Subcutaneous abdominal adipose tissue (tissue), 5 donors: ENCODE measurements at regions not wholly inside any gene's neighbourhood (a gene's known extent, or its start where the extent isn't known, plus 50 kb on each side); places are given as distances from the start of the nearest gene placed in this dataset.

Experiments
- H3K27ac ChIP-seq: one replicate; pipeline ENCODE4 v1.7.0; 2013; ENCODE audit warnings: low read depth, mild to moderate bottlenecking, inconsistent platforms, low read length, moderate library complexity
- H3K27me3 ChIP-seq, 5 donors: one replicate each; pipeline ENCODE4 v1.7.0; 2013; ENCODE audit warnings: low read length in 5 of 5, inconsistent platforms in 1 of 5; ENCODE audit not compliant: control insufficient read depth in 5 of 5, insufficient read depth in 4 of 5
- H3K36me3 ChIP-seq, 5 donors: one replicate each; pipeline ENCODE4 v1.7.0; 2013; ENCODE audit warnings: low read length in 5 of 5; ENCODE audit not compliant: control insufficient read depth in 5 of 5, insufficient read depth in 5 of 5
- H3K4me1 ChIP-seq, 5 donors: one replicate each; pipeline ENCODE4 v1.7.0; 2013; ENCODE audit warnings: low read length in 5 of 5, mild to moderate bottlenecking in 3 of 5, moderate library complexity in 1 of 5; ENCODE audit not compliant: control insufficient read depth in 5 of 5, insufficient read depth in 5 of 5
- H3K4me3 ChIP-seq, 5 donors: one replicate each; pipeline ENCODE4 v1.7.0; 2013; ENCODE audit warnings: low read length in 5 of 5, low read depth in 1 of 5
- H3K9ac ChIP-seq, 5 donors: one replicate each; pipeline ENCODE4 v1.7.0; 2013; ENCODE audit warnings: low read length in 5 of 5, mild to moderate bottlenecking in 4 of 5, moderate library complexity in 3 of 5
- H3K9me3 ChIP-seq, 5 donors: one replicate each; pipeline ENCODE4 v1.7.0; 2013; ENCODE audit warnings: low read length in 5 of 5; ENCODE audit not compliant: control insufficient read depth in 5 of 5
- donor health status: healthy.
- donor health status: healthy.
- donor health status: healthy.
- donor health status: healthy.
- donor health status: healthy.

- Histone ChIP-seq H3K4me3 (no peak overlapping the region), H3K4me1 (no peaks in the 10 kb centered on the region), H3K36me3 (no peaks in the 10 kb centered on the region), H3K27me3 (no peaks in the 10 kb centered on the region), H3K9me3 (no peaks in the 10 kb centered on the region), H3K9ac (no peak overlapping the region), H3K27ac (no peak overlapping the region)
These were observed 1129.9 kb downstream of the TAF11L14 start for GRCh38 chr5:18764161-18764560.

- no peaks in the 10 kb centered on the region for H3K36me3 ChIP-seq
- H3K9ac ChIP-seq: no peak overlapping the region
- no peaks in the 10 kb centered on the region for H3K4me1 ChIP-seq
- H3K27me3 ChIP-seq: no peaks in the 10 kb centered on the region
- no peaks in the 10 kb centered on the region for H3K9me3 ChIP-seq
- no peak overlapping the region for H3K27ac ChIP-seq
- no peak overlapping the region for H3K4me3 ChIP-seq
These were observed 1131.0 kb downstream of the TAF11L14 start for GRCh38 chr5:18765304-18765703.

GRCh38 chr5:18771097-18771610 lies 1136.9 kb downstream of the TAF11L14 start:
- Histone ChIP-seq H3K4me1 (no peaks in the 10 kb centered on the region), H3K9me3 (no peaks in the 10 kb centered on the region), H3K4me3 (no peak overlapping the region), H3K27ac (no peak overlapping the region), H3K36me3 (no peaks in the 10 kb centered on the region), H3K9ac (no peak overlapping the region), H3K27me3 (no peaks in the 10 kb centered on the region)

GRCh38 chr5:18772475-18772874 lies 1138.2 kb downstream of the TAF11L14 start:
- Histone ChIP-seq H3K4me1 (no peaks in the 10 kb centered on the region), H3K4me3 (no peak overlapping the region), H3K36me3 (no peaks in the 10 kb centered on the region), H3K27ac (no peak overlapping the region), H3K27me3 (no peaks in the 10 kb centered on the region), H3K9ac (no peak overlapping the region), H3K9me3 (no peaks in the 10 kb centered on the region)

- no peaks in the 10 kb centered on the region for H3K36me3 ChIP-seq
- no peak overlapping the region for H3K9ac ChIP-seq
- H3K27me3 ChIP-seq: no peaks in the 10 kb centered on the region
- H3K27ac ChIP-seq: no peak overlapping the region
- H3K4me3 ChIP-seq: no peak overlapping the region
- peaks cover 0 to 8% (median 3%) of the 10 kb centered on the region in 5 donors for H3K9me3 ChIP-seq
- H3K4me1 ChIP-seq: no peaks in the 10 kb centered on the region
These were observed 1144.0 kb downstream of the TAF11L14 start for GRCh38 chr5:18778225-18778624.

- Histone ChIP-seq H3K4me1 (no peaks in the 10 kb centered on the region), H3K9me3 (peaks cover 0 to 5% (median 0%) of the 10 kb centered on the region in 5 donors), H3K27me3 (no peaks in the 10 kb centered on the region), H3K4me3 (no peak overlapping the region), H3K9ac (no peak overlapping the region), H3K27ac (no peak overlapping the region), H3K36me3 (no peaks in the 10 kb centered on the region)
These were observed 1155.1 kb downstream of the TAF11L14 start for GRCh38 chr5:18789218-18789998.

- no peaks in the 10 kb centered on the region for H3K4me1 ChIP-seq
These were observed 1157.9 kb downstream of the TAF11L14 start for GRCh38 chr5:18792145-18792544.

GRCh38 chr5:18797222-18797621 lies 1163.0 kb downstream of the TAF11L14 start:
- H3K27me3 ChIP-seq: no peaks in the 10 kb centered on the region
- no peaks in the 10 kb centered on the region for H3K4me1 ChIP-seq
- H3K9me3 ChIP-seq: peaks cover 0 to 5% (median 0%) of the 10 kb centered on the region in 5 donors
- no peak overlapping the region for H3K27ac ChIP-seq
- no peaks in the 10 kb centered on the region for H3K36me3 ChIP-seq
- no peak overlapping the region for H3K4me3 ChIP-seq
- H3K9ac ChIP-seq: no peak overlapping the region

More at GRCh38 chr5:18792145-18792544, 1157.9 kb downstream of the TAF11L14 start:
- H3K4me3 ChIP-seq: no peak overlapping the region
- no peaks in the 10 kb centered on the region for H3K36me3 ChIP-seq
- H3K9me3 ChIP-seq: peaks cover 0 to 5% (median 0%) of the 10 kb centered on the region in 5 donors
- H3K27me3 ChIP-seq: no peaks in the 10 kb centered on the region
- no peak overlapping the region for H3K9ac ChIP-seq
- no peak overlapping the region for H3K27ac ChIP-seq

GRCh38 chr5:18798058-18798457 lies 1163.8 kb downstream of the TAF11L14 start:
- H3K4me3 ChIP-seq: no peak overlapping the region
- H3K36me3 ChIP-seq: no peaks in the 10 kb centered on the region
- no peaks in the 10 kb centered on the region for H3K27me3 ChIP-seq
- peaks cover 0 to 3% (median 0%) of the 10 kb centered on the region in 5 donors for H3K9me3 ChIP-seq
- no peak overlapping the region for H3K27ac ChIP-seq
- no peaks in the 10 kb centered on the region for H3K4me1 ChIP-seq
- H3K9ac ChIP-seq: no peak overlapping the region

GRCh38 chr5:18799482-18800128 lies 1165.3 kb downstream of the TAF11L14 start:
- Histone ChIP-seq H3K27me3 (no peaks in the 10 kb centered on the region), H3K4me1 (no peaks in the 10 kb centered on the region), H3K36me3 (no peaks in the 10 kb centered on the region), H3K4me3 (no peak overlapping the region), H3K9ac (no peak overlapping the region), H3K9me3 (no peaks in the 10 kb centered on the region), H3K27ac (no peak overlapping the region)
